ENCODE measurements at regions not wholly inside any gene's neighbourhood (a gene's known extent, or its start where the extent isn't known, plus 50 kb on each side); places are given as distances from the start of the nearest gene placed in this dataset.

DNA sequence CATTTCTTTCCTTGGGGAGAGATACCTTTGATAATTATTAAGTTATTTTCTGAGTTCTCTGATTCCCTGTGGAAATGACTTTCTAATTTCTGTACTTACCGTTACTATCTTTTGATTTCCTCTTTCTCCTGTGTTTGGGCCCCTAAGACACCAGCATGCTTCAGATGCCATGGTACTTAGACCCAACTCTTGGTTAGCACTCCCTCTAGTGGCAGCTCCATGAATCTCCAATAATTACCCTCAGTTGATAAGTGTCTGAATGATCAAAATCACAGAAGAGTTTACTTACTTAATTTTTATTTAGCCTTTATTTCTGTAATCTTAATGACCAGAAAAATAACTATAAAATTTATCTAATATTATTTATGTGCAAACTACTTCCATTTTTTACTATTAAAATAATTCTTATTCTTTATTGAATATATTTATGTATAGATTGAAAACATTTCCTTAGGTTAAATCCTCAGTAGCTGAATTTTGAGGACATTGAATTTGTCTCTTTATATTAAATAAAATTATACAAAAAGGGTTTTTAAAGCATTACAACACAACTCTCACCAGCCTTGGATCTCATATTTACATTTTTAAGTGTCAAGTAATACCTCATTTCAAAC lies 300.4 kb downstream of the KCNS3 start:
- TF ChIP-seq ZNF580 (tag by site-specific recombination; IDR thresholded peaks at IDR 0.05) (no peak), ZNF324 (tag by site-specific recombination; IDR thresholded peaks at IDR 0.05) (no peak)
- TF ChIP-seq, protein P1, sequence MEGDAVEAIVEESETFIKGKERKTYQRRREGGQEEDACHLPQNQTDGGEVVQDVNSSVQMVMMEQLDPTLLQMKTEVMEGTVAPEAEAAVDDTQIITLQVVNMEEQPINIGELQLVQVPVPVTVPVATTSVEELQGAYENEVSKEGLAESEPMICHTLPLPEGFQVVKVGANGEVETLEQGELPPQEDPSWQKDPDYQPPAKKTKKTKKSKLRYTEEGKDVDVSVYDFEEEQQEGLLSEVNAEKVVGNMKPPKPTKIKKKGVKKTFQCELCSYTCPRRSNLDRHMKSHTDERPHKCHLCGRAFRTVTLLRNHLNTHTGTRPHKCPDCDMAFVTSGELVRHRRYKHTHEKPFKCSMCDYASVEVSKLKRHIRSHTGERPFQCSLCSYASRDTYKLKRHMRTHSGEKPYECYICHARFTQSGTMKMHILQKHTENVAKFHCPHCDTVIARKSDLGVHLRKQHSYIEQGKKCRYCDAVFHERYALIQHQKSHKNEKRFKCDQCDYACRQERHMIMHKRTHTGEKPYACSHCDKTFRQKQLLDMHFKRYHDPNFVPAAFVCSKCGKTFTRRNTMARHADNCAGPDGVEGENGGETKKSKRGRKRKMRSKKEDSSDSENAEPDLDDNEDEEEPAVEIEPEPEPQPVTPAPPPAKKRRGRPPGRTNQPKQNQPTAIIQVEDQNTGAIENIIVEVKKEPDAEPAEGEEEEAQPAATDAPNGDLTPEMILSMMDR (tag by site-specific recombination; IDR thresholded peaks at IDR 0.05): no peak

All from HEK293 (cell line).